SU-DHL-6 (cell line): ENCODE measurements at regions not wholly inside any gene's neighbourhood (a gene's known extent, or its start where the extent isn't known, plus 50 kb on each side); places are given as distances from the start of the nearest gene placed in this dataset.

Source experiments
- CTCF ChIP-seq: fragments of 200-600 bp; sonication (generic); IDR thresholded peaks from one replicate; pipeline ENCODE4 v1.5.1; 2017; ENCODE audit warnings: antibody characterized with exemption, mild to moderate bottlenecking, low read length, moderate library complexity; ENCODE audit not compliant: insufficient read depth, poor library complexity, severe bottlenecking
- EZH2phosphoT487 ChIP-seq: fragments of 200-600 bp; sonication (generic), shearing (Covaris generic); conservative IDR thresholded peaks from 2 replicates; pipeline ENCODE4 v1.6.1; 2018; ENCODE audit warnings: mild to moderate bottlenecking, antibody characterized with exemption, low read length, moderate library complexity, mixed read lengths

GRCh38 chr12:46490635-46491034 is 118.1 kb upstream of the SLC38A2 start:
- TF ChIP-seq CTCF: no peak
- TF ChIP-seq EZH2phosphoT487: no peak
